HG02610 (cell line): ENCODE measurements at regions not wholly inside any gene's neighbourhood (a gene's known extent, or its start where the extent isn't known, plus 50 kb on each side); places are given as distances from the start of the nearest gene placed in this dataset.

Experiments
- ATAC-seq: cut with Tn5 transposase; IDR thresholded peaks from one replicate; pipeline ENCODE4 v1.9.1; 2021; ENCODE audit warnings: mild to moderate bottlenecking, moderate library complexity; ENCODE audit not compliant: unreplicated experiment

DNA sequence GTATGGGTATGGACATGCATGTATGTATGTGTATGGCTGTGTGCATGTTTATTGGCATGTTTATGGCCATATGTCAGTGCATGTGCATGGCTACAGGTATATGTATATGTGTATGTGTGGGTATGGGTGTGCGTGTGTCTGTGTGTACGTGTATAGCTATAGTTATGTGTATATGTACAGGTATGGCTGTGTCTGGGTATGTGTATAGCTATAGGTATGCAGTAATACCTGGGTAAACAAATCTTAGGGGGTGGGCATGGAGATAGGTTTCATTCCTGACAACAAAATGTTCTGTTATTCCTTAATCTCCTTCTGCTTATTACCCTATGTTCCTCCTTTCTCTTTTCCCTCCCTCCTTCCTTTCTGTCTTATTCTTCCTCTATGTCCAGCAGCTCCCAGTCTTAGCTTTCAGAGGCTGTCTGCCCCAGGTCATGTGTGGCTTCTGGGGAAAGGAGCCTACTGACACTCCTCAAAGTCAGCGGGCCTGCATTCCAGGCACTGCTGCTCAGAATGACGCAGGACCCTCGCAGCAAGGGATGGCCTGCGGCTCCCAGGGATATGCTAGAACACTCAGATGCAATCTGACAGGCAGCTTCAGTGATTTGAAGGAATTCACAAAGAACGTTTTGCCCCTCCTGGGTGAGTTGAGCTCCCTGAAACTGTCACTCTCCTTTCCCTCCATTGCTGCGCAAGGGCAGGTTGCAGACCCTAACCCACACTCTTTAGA is 139.3 kb upstream of the PHACTR1 start:
- ATAC-seq = no peak

DNA sequence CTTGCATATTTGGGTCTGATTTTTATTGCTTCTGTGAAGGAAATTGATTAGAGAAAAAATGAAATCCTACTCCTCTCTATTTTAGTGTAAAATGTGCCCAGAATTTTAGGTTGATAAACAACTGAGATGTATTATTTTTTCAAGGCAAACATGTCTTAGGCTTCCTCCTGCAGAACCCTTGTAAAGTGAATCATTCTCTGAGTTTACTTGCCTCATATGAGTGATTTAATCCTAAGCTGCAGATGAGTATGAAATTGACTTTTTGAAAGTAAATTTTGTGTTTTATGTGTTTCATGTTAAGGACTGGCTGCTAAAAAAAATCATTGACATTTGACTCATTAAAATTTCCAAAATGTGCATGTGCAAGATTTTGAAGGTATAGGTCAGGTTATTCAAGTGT is 138.5 kb upstream of the PHACTR1 start:
- no peak for ATAC-seq

GRCh38 chr6:12578751-12579150 is 137.8 kb upstream of the PHACTR1 start:
- ATAC-seq = no peak

DNA sequence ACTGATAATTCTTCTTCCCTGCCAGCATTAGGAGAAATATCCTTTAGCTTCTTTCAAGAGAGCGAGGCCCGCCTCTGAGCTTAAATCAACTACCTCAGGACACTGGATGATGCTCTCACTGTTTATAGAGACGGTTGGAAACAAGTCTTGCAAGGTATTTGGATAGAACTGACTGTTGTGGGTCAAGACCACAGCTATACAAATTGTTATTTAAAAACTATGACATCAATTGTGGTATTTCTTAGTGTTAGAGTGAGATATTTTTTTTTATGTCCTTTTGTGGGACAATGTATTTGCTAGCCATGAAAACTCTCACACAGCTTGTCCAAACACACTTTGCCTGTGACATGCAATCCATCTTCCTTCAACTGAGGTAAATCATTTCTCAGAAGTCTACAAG is 136.3 kb upstream of the PHACTR1 start:
- ATAC-seq = no peak

GRCh38 chr6:12582421-12583110 is 134.0 kb upstream of the PHACTR1 start:
- no peak for ATAC-seq

- no peak for ATAC-seq
Measured at GRCh38 chr6:12584631-12585405, 131.7 kb upstream of the PHACTR1 start.

DNA sequence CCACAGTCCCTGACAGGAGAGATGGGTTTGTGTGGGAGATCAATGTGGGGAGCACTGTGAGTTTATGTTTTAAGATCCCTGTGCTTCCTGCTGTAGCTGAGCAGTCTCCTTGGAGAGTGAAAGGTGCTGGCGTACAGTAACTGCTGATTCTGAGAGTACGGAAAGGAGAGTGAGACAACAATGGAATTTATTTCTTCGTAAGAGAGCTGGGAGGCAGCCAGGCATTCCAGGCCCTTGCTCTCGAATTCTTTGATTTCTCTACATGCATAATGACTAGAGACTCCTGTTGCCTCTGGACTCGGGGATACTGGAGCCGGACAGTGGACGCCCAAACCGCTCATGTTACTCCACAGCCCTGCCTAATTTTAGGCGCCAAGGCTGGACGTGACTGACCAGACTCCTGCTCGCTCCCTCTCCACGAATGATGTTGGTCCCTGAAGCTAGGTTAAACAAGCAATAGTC is 131.0 kb upstream of the PHACTR1 start:
- no peak for ATAC-seq

DNA sequence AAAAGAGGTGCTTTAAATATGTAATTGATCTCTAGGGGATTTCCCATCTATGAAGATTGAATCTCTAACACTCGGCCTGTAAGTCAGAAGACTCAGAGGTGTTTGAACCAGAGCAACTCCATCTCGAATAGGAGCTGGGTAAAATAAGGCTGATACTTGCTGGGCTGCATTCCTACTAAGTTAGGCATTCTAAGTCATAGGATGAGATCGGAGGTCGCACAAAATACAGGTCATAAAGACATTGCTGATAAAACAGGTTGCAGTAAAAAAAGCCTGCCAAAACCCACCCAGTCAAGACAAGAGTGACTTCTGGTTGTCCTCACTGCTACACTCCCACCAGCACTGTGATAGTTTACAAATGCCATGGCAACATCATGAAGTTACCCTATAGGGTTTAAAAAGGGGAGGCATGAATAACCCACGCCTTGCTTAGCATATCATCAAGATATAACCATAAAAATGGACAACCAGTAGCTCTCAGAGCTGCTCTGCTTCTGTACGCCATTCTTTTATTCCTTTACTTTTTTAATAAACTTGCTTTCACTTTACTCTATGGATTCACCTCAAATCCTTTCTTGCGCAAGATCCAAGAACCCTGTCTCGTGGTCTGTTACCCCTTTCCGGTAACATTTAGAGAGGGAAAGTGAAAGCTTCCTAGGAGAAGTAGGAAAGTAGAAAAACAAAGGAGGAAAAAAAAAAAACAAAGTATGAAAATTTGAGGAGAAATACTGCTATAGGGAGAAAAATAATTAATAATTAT is 129.7 kb upstream of the PHACTR1 start:
- ATAC-seq = no peak

- no peak for ATAC-seq
Measured at GRCh38 chr6:12590901-12591300, 125.7 kb upstream of the PHACTR1 start.

DNA sequence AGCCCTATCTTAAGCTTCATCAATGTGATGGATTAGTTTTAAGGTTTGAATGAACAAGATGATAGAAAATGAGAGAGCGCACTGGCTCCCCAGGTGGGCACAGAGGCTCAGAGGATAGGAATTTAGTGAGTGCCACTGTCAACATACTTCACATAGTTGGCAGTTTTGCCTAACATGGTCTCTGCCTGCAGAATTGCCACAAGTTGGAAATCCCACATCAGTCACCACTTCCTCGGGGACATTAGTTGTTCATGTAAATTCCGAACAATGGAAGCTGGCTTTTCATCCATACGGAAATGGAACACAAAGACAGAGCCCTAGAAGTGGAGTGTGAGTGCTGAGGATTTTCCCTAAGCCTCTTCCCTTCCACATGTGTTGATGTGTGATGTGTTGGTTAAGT is 123.9 kb upstream of the PHACTR1 start:
- ATAC-seq = no peak

DNA sequence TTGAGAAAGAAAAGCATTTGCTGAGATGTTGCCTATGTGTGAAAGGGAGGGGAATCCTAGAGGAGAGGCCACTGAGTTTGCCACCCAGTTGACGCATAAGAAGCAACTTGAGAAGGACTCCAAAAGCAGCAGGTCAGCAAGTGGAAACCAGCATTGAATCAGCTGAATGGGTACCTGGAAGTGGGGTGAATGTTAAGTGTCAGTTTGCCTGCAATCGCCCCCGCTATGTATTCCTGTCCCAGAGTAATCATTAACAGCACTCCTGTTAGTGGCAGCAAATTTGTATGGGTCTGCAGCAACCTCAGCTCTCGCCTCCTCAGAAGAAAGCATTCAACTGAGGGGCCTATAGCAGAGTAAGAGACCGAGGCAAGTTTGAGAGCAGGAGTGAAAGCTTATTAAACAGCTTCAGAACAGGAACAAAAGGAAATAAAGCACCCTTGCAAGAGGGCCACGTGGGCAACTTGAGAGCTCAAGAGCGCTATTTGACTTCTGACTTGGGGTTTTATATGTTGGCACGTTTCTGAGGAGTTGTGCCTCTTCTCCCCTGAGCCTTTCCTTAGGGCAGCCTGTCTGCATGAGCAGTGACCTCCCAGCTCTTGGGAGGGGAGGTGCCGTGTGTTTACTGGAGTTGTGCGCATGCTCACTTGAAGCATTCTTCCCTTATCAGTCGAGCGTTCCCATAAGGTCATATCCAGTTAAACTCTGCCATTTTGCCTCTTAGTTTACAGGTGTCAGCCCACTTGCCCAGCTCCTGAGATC is 122.6 kb upstream of the PHACTR1 start:
- ATAC-seq = no peak

DNA sequence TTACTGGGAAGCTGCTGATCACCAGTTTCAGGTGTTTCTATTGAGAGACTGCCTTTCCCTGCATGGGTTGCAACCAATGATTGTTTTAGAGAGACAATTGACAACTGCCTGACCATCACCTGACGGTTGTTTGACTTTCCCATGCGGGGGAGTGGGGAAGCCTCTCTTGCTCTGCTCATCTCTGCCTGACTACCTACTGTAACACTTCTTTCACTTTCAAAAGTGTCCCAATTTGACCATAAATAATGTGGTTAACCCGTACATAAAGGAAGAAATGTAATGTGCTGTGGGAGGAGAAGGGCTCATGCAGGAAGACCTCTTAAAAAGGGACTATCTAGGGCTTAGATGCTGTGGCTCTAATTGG is 122.1 kb upstream of the PHACTR1 start:
- peak; percentile 43 for ATAC-seq

- ATAC-seq = peak; percentile 57
Measured at GRCh38 chr6:12595161-12595811, 121.3 kb upstream of the PHACTR1 start.

GRCh38 chr6:12596731-12597130 is 119.8 kb upstream of the PHACTR1 start:
- ATAC-seq = no peak

DNA sequence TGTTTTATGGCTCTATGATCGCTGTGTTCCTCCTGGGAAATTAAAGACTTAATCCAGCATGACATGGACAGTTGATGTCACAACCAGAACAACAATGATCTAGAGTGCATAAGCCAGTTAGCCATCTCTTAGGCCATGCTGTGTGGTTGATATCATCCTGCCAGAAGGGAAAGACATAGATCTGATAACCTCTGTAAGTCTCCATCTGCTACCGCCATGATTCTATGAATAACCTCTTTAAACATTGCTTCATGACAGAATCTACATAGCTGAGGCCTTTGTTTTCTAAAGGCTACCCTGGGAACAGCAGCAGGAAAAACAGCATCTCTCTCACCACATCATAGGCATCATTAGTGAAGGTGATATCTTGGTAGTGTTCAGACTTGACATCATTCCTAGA is 117.6 kb upstream of the PHACTR1 start:
- no peak for ATAC-seq

GRCh38 chr6:12601881-12602280 is 114.7 kb upstream of the PHACTR1 start:
- ATAC-seq = no peak

DNA sequence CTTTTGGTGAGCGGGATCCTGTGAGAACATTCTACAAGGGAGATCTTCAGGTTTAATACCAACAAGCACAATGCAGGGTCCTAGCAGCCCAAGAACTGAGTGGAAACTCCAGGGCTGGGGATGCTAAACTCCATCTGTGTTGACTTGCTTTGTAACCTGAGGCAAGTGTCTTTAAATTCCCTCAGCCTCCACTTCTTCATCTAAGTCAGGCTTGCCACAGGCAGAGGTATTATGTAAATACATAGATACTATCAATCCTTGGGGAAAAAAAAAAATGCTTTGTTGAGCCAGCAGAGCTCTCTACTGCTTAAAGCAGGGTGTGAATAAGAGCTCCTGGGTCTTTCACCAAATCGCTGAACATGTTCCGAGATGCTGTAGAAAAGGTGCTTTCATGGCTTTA is 114.2 kb upstream of the PHACTR1 start:
- no peak for ATAC-seq

- ATAC-seq = no peak
Measured at GRCh38 chr6:12602951-12603672, 113.5 kb upstream of the PHACTR1 start.

- ATAC-seq = no peak
Measured at GRCh38 chr6:12603673-12604049, 112.9 kb upstream of the PHACTR1 start.
